Left forelimb (tissue), 1 donor: ENCODE measurements at regions not wholly inside any gene's neighbourhood (a gene's known extent, or its start where the extent isn't known, plus 50 kb on each side); places are given as distances from the start of the nearest gene placed in this dataset.
"Not testable (repeated sequence)": the region's sequence is repeated elsewhere in the genome, so short reads cannot be mapped to it uniquely, and the experiment has no call there.

Source experiments
- DNase-seq: peaks from one replicate; pipeline ENCODE4 v3.0.0-alpha.2; 2018; ENCODE audit warnings: low spot score

GRCh38 chr9:87333802-87334201, 163.9 kb upstream of the DAPK1 start:
- DNase-seq, result no peak

- no peak for DNase-seq
These were observed 163.3 kb upstream of the DAPK1 start for GRCh38 chr9:87334366-87334765.

GRCh38 chr9:87336407-87336806, 161.3 kb upstream of the DAPK1 start:
- no peak for DNase-seq

GRCh38 chr9:87336914-87337333, 160.7 kb upstream of the DAPK1 start:
- no peak for DNase-seq

- DNase-seq, result no peak
These were observed 160.2 kb upstream of the DAPK1 start for GRCh38 chr9:87337335-87338087.

- DNase-seq, result no peak
These were observed 159.3 kb upstream of the DAPK1 start for GRCh38 chr9:87338088-87338989.

- no peak for DNase-seq
These were observed 157.3 kb upstream of the DAPK1 start for GRCh38 chr9:87340391-87340790.

GRCh38 chr9:87342743-87343142, 154.9 kb upstream of the DAPK1 start:
- no peak for DNase-seq

- no peak for DNase-seq
These were observed 153.7 kb upstream of the DAPK1 start for GRCh38 chr9:87343816-87344430.

- no peak for DNase-seq
These were observed 151.5 kb upstream of the DAPK1 start for GRCh38 chr9:87346061-87346665.

- DNase-seq, result no peak
These were observed 146.8 kb upstream of the DAPK1 start for GRCh38 chr9:87350915-87351314.

GRCh38 chr9:87353301-87353700, 144.4 kb upstream of the DAPK1 start:
- DNase-seq, result no peak

GRCh38 chr9:87354147-87354546, 143.5 kb upstream of the DAPK1 start:
- DNase-seq, result no peak

- DNase-seq, result no peak
These were observed 140.1 kb upstream of the DAPK1 start for GRCh38 chr9:87357600-87357999.

GRCh38 chr9:87359264-87359663, 138.4 kb upstream of the DAPK1 start:
- DNase-seq, result no peak

- no peak for DNase-seq
These were observed 137.6 kb upstream of the DAPK1 start for GRCh38 chr9:87359958-87360601.

GRCh38 chr9:87370049-87370685, 127.5 kb upstream of the DAPK1 start:
- DNase-seq, result no peak

- no peak for DNase-seq
These were observed 125.8 kb upstream of the DAPK1 start for GRCh38 chr9:87371795-87372355.

GRCh38 chr9:87372356-87372851, 125.3 kb upstream of the DAPK1 start:
- no peak for DNase-seq

- DNase-seq, result not testable (repeated sequence)
These were observed 123.4 kb upstream of the DAPK1 start for GRCh38 chr9:87374023-87374919.
